ENCODE measurements at regions not wholly inside any gene's neighbourhood (a gene's known extent, or its start where the extent isn't known, plus 50 kb on each side); places are given as distances from the start of the nearest gene placed in this dataset.
"Not testable (repeated sequence)": the region's sequence is repeated elsewhere in the genome, so short reads cannot be mapped to it uniquely, and the experiment has no call there.

GRCh38 chr5:118156181-118156580 is 832.2 kb downstream of the DTWD2 start:
- DNase-seq = no peak

- no peak for DNase-seq
Measured at GRCh38 chr5:118146824-118147223, 841.5 kb downstream of the DTWD2 start.

- no peak for DNase-seq
Measured at GRCh38 chr5:118144540-118144939, 843.8 kb downstream of the DTWD2 start.

- no peak for DNase-seq
Measured at GRCh38 chr5:118139361-118139760, 849.0 kb downstream of the DTWD2 start.

- no peak for DNase-seq
Measured at GRCh38 chr5:118126159-118126558, 862.2 kb downstream of the DTWD2 start.

- no peak for DNase-seq
Measured at GRCh38 chr5:118125687-118126086, 862.7 kb downstream of the DTWD2 start.

GRCh38 chr5:118121258-118121657 is 867.1 kb downstream of the DTWD2 start:
- DNase-seq = no peak

- no peak for DNase-seq
Measured at GRCh38 chr5:118115791-118116190, 872.6 kb downstream of the DTWD2 start.

GRCh38 chr5:118111956-118112355 is 876.4 kb downstream of the DTWD2 start:
- no peak for DNase-seq

- DNase-seq = not testable (repeated sequence)
Measured at GRCh38 chr5:118107246-118107645, 881.1 kb downstream of the DTWD2 start.

- no peak for DNase-seq
Measured at GRCh38 chr5:118098716-118099115, 889.6 kb downstream of the DTWD2 start.

GRCh38 chr5:118095115-118095514 is 893.2 kb downstream of the DTWD2 start:
- no peak for DNase-seq

GRCh38 chr5:118088448-118088847 is 899.9 kb downstream of the DTWD2 start:
- DNase-seq = no peak

- no peak for DNase-seq
Measured at GRCh38 chr5:118076490-118076889, 911.9 kb downstream of the DTWD2 start.

- no peak for DNase-seq
Measured at GRCh38 chr5:118070041-118070440, 918.3 kb downstream of the DTWD2 start.

GRCh38 chr5:118069452-118069851 is 918.9 kb downstream of the DTWD2 start:
- DNase-seq = no peak

- DNase-seq = no peak
Measured at GRCh38 chr5:118068886-118069285, 919.5 kb downstream of the DTWD2 start.

GRCh38 chr5:118063836-118064235 is 924.5 kb downstream of the DTWD2 start:
- DNase-seq = not testable (repeated sequence)

- DNase-seq = no peak
Measured at GRCh38 chr5:118060833-118061232, 927.5 kb downstream of the DTWD2 start.

- no peak for DNase-seq
Measured at GRCh38 chr5:118052503-118052902, 935.8 kb downstream of the DTWD2 start.

- DNase-seq = no peak
Measured at GRCh38 chr5:118044169-118044568, 944.2 kb downstream of the DTWD2 start.

- no peak for DNase-seq
Measured at GRCh38 chr5:118043531-118043930, 944.8 kb downstream of the DTWD2 start.

- DNase-seq = no peak
Measured at GRCh38 chr5:118042076-118042475, 946.3 kb downstream of the DTWD2 start.

GRCh38 chr5:118040496-118040895 is 947.9 kb downstream of the DTWD2 start:
- DNase-seq = no peak

- no peak for DNase-seq
Measured at GRCh38 chr5:118033686-118034338, 954.5 kb downstream of the DTWD2 start.
